ENCODE measurements at regions not wholly inside any gene's neighbourhood (a gene's known extent, or its start where the extent isn't known, plus 50 kb on each side); places are given as distances from the start of the nearest gene placed in this dataset.

DNA sequence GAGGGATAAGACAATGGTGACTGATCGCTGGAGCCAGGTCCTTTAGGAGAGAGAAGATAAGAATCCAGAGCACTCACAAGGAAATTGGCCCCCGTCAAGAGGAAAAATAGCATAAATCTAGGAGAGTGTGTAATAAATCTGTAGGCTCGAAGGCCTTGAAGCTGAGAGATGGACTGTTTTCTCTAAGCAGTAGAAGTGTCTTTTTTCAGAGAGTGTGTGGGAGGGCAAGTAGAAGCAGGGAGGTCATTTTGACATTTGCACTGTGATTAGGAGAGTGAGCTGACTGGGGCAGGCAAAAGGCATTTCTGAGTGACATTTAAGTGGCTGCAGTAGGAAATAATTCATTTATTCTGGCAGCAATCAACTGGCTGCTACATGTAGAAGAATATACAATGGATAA lies 78.0 kb upstream of the DDHD1 start:
- TF ChIP-seq TCF7L2 (IDR thresholded peaks at IDR 0.05; ENCODE audit: low read depth, low read length) (no peak), IRF1 (CRISPR knock-in tag; IDR thresholded peaks at IDR 0.05; ENCODE audit: borderline replicate concordance) (no peak), TEAD4 (IDR thresholded peaks at IDR 0.05; ENCODE audit: low read length) (no peak), TEAD4 (CRISPR knock-in tag; IDR thresholded peaks at IDR 0.05; ENCODE audit: borderline replicate concordance) (no peak), FOXP1 (CRISPR knock-in tag; IDR thresholded peaks at IDR 0.05) (no peak), RCOR1 (IDR thresholded peaks at IDR 0.05; ENCODE audit: borderline replicate concordance in 1 of 2, low read depth in 2 of 2, low read length in 2 of 2) (no peak), CREB1 (IDR thresholded peaks at IDR 0.05) (no peak), CREB1 (CRISPR knock-in tag; IDR thresholded peaks at IDR 0.05) (no peak), POLR2A (conservative IDR thresholded peaks at IDR 0.05) (no peak), NONO (IDR thresholded peaks at IDR 0.05; ENCODE audit: low read depth in 2 of 2, low read length in 1 of 2) (no peak), ZNF77 (CRISPR knock-in tag; IDR thresholded peaks at IDR 0.05) (no peak)
